Erythroblast (primary cell): ENCODE measurements at regions not wholly inside any gene's neighbourhood (a gene's known extent, or its start where the extent isn't known, plus 50 kb on each side); places are given as distances from the start of the nearest gene placed in this dataset.
"Not testable (repeated sequence)": the region's sequence is repeated elsewhere in the genome, so short reads cannot be mapped to it uniquely, and the experiment has no call there.

Source experiments
- DNase-seq, 2 experiments: peaks; one replicate each; lab custom pipeline; 2025; lab: John Stamatoyannopoulos, UW
- GATA1 ChIP-seq: IDR thresholded peaks from 2 replicates; pipeline ENCODE4 v1.6.1; 2011; ENCODE audit warnings: low read depth, mild to moderate bottlenecking, control low read depth, low read length, moderate library complexity
- POLR2A ChIP-seq: IDR thresholded peaks from 2 replicates; pipeline ENCODE4 v1.6.1; 2011; ENCODE audit warnings: mild to moderate bottlenecking, low read length

- no peak for DNase-seq
- TF ChIP-seq POLR2A (no peak), GATA1 (no peak)
Observed at GRCh38 chr1:9466780-9467758, 72.2 kb upstream of the SLC25A33 start.

- not testable (repeated sequence) for DNase-seq
Observed at GRCh38 chr1:9469882-9470281, 69.4 kb upstream of the SLC25A33 start.

- no peak for DNase-seq
- no peak for TF ChIP-seq GATA1
Observed at GRCh38 chr1:9471679-9472078, 67.6 kb upstream of the SLC25A33 start.

- DNase-seq: no peak
- TF ChIP-seq GATA1 (no peak), POLR2A (no peak)
Observed at GRCh38 chr1:9472386-9473031, 66.8 kb upstream of the SLC25A33 start.

- TF ChIP-seq GATA1: no peak
- no peak for TF ChIP-seq POLR2A
- DNase-seq: no peak
Observed at GRCh38 chr1:9473032-9473807, 66.0 kb upstream of the SLC25A33 start.

- no peak for DNase-seq
- no peak for TF ChIP-seq POLR2A
- TF ChIP-seq GATA1: no peak
Observed at GRCh38 chr1:9475061-9475627, 64.1 kb upstream of the SLC25A33 start.

GRCh38 chr1:9476790-9477463 is 62.3 kb upstream of the SLC25A33 start:
- TF ChIP-seq GATA1 (no peak), POLR2A (no peak)
- no peak for DNase-seq

GRCh38 chr1:9477535-9477934 is 61.7 kb upstream of the SLC25A33 start:
- no peak for TF ChIP-seq GATA1
- no peak for TF ChIP-seq POLR2A
- DNase-seq: no peak

- no peak for DNase-seq
- TF ChIP-seq POLR2A: no peak
Observed at GRCh38 chr1:9478021-9478420, 61.2 kb upstream of the SLC25A33 start.

GRCh38 chr1:9481048-9481447 is 58.2 kb upstream of the SLC25A33 start:
- TF ChIP-seq POLR2A (no peak), GATA1 (no peak)
- DNase-seq: no peak

GRCh38 chr1:9482403-9482802 is 56.9 kb upstream of the SLC25A33 start:
- TF ChIP-seq POLR2A (no peak), GATA1 (no peak)
- DNase-seq: no peak

GRCh38 chr1:9482816-9483572 is 56.3 kb upstream of the SLC25A33 start:
- no peak for DNase-seq
- TF ChIP-seq GATA1: no peak
- no peak for TF ChIP-seq POLR2A
